ENCODE measurements at regions not wholly inside any gene's neighbourhood (a gene's known extent, or its start where the extent isn't known, plus 50 kb on each side); places are given as distances from the start of the nearest gene placed in this dataset.

DNA sequence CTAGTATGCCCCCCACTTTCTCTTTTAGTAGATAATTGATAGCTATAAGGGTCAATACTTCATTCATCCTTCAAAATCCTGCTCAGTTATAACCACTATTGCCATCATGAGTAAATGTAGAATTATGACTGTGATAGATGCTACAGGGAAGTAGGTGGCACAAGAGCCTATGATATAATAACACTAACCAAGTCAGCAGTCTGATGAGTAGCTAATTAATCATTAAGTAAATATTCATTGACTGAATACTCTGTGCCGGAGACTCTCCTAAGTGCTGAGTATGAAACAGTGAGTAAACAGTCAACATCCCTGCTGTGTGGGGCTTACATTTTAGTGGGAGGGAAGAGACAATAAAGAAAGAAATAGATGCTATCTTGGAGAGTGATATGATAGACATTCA, 430.3 kb upstream of the ZNF462 start:
- TF ChIP-seq, protein P1, sequence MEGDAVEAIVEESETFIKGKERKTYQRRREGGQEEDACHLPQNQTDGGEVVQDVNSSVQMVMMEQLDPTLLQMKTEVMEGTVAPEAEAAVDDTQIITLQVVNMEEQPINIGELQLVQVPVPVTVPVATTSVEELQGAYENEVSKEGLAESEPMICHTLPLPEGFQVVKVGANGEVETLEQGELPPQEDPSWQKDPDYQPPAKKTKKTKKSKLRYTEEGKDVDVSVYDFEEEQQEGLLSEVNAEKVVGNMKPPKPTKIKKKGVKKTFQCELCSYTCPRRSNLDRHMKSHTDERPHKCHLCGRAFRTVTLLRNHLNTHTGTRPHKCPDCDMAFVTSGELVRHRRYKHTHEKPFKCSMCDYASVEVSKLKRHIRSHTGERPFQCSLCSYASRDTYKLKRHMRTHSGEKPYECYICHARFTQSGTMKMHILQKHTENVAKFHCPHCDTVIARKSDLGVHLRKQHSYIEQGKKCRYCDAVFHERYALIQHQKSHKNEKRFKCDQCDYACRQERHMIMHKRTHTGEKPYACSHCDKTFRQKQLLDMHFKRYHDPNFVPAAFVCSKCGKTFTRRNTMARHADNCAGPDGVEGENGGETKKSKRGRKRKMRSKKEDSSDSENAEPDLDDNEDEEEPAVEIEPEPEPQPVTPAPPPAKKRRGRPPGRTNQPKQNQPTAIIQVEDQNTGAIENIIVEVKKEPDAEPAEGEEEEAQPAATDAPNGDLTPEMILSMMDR (IDR thresholded peaks at IDR 0.05; ENCODE audit: poor library complexity, severe bottlenecking) = no peak
- TF ChIP-seq, protein P2, sequence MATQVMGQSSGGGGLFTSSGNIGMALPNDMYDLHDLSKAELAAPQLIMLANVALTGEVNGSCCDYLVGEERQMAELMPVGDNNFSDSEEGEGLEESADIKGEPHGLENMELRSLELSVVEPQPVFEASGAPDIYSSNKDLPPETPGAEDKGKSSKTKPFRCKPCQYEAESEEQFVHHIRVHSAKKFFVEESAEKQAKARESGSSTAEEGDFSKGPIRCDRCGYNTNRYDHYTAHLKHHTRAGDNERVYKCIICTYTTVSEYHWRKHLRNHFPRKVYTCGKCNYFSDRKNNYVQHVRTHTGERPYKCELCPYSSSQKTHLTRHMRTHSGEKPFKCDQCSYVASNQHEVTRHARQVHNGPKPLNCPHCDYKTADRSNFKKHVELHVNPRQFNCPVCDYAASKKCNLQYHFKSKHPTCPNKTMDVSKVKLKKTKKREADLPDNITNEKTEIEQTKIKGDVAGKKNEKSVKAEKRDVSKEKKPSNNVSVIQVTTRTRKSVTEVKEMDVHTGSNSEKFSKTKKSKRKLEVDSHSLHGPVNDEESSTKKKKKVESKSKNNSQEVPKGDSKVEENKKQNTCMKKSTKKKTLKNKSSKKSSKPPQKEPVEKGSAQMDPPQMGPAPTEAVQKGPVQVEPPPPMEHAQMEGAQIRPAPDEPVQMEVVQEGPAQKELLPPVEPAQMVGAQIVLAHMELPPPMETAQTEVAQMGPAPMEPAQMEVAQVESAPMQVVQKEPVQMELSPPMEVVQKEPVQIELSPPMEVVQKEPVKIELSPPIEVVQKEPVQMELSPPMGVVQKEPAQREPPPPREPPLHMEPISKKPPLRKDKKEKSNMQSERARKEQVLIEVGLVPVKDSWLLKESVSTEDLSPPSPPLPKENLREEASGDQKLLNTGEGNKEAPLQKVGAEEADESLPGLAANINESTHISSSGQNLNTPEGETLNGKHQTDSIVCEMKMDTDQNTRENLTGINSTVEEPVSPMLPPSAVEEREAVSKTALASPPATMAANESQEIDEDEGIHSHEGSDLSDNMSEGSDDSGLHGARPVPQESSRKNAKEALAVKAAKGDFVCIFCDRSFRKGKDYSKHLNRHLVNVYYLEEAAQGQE (IDR thresholded peaks at IDR 0.05; ENCODE audit: borderline replicate concordance) = no peak
- TF ChIP-seq POLR2AphosphoS5 (IDR thresholded peaks at IDR 0.05) (no peak), TAF1 (IDR thresholded peaks at IDR 0.05; ENCODE audit: low read depth) (no peak)

Measured in neural cell (in vitro differentiated cells).